ENCODE measurements at regions not wholly inside any gene's neighbourhood (a gene's known extent, or its start where the extent isn't known, plus 50 kb on each side); places are given as distances from the start of the nearest gene placed in this dataset.

DNA sequence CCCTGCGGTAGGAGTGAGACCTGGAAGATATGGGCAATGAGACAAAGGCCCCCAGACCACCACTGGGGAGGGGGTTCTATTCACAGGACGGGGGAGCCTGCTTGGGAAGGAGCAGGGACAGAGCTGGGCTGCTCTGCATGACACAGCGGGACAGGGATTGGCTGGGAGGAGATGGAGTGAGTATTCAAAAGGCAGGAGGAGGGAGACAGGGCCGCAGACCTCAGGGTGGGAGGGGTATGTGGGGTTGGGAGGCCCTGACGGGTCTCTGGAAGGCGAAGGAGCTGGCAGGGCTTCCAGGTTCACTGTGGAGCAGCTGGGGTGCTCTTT, 60.8 kb upstream of the RPS6KA2 start:
- DNase-seq = no peak

DNA sequence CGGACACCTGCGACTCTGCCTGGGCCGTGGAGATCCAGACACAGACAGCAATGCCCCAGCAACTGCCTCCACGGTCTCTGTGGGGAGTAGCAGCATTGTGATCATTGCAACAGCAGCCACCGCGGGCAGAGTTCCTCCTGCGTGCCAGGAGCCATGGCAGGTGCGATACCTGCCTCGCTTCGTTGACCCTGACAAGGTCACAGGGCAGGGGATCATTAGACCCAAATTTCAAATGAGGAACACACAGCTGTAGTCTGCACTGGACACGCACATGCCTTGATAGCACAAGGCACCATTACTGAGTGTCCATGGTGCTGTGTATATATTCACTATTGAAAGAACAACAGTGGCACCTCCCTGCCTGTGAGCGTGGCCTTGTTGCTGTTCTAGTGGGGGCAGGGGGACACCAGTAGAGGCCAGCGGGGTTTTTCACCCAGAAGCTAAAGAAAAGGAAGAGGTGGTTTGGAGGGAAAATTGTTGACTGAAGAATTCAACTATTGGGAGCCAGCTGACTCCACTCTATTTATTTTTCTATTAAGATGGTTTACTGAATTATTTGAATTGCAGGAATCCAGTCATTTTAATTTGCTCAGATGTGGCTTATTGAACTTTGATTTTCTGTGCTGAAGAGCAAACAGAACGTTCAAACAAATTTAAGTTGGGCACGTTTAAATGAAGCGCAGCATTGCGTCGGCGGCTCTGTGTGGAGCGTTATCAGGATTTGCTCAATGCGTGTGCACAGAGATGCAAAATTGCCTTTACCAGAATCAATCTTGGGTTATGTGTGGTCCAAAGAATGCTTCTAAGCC, 60.2 kb upstream of the RPS6KA2 start:
- DNase-seq = no peak

- no peak for DNase-seq
Measured at GRCh38 chr6:166686317-166686716, 59.3 kb upstream of the RPS6KA2 start.

- no peak for DNase-seq
Measured at GRCh38 chr6:166684866-166685265, 57.8 kb upstream of the RPS6KA2 start.

DNA sequence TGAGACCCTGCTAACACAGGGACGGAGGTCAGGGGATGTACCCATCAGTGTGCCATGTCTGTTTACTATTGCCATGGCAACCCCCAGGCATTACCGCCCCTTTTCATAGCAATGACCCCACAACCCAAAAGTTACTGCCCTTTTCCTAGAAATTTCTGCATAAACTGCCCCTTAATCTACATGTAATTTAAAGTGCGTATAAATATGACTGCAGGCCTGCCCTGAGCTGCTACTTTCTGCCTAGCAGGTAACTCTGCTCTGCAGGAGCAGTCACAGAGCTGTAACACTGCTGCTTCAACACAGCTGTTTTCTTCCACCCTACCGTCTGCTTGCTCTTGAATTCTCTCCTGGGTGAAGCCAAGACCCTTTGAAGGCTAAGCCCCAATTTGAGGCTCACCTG, 57.1 kb upstream of the RPS6KA2 start:
- no peak for DNase-seq

- DNase-seq = no peak
Measured at GRCh38 chr6:166683477-166683876, 56.4 kb upstream of the RPS6KA2 start.

DNA sequence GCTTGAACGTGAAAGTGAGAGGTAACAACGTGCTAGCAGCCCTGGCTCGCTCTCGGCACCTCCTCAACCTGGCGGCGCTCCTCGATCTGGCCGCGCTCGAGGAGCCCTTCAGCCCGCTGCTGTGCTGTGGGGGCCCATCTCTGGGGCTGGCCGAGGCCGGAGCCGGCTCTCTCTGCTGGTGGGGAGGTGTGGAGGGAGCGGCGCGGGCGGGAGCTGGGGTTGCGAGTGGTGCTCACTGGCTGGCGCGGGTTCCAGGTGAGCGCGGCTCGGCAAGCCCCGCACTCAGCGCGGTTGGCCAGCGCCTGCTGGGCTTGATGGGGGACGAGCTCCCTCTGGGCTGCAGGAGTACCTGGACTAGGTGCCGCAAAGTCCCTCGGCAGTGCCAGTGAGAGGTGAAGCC, 52.5 kb upstream of the RPS6KA2 start:
- DNase-seq = no peak

- DNase-seq = no peak
Measured at GRCh38 chr6:166678426-166678825, 51.4 kb upstream of the RPS6KA2 start.

GRCh38 chr6:166677941-166678340, 50.9 kb upstream of the RPS6KA2 start:
- no peak for DNase-seq
